Ovary (tissue), 3 donors: ENCODE measurements at regions not wholly inside any gene's neighbourhood (a gene's known extent, or its start where the extent isn't known, plus 50 kb on each side); places are given as distances from the start of the nearest gene placed in this dataset.

Experiments
- POLR2A ChIP-seq: fragments of 450-650 bp; IDR thresholded peaks from one replicate; pipeline ENCODE4 v1.6.1; 2017; ENCODE audit warnings: antibody characterized with exemption, mild to moderate bottlenecking, moderate library complexity
- TF ChIP-seq, protein P1 (sequence below), 3 donors: fragments of 450-650 bp in 2 of 3; fragments of 200-600 bp in 1 of 3; IDR thresholded peaks; one replicate each; pipeline versions ENCODE4 v1.5.1 to v1.8.0; 2016 to 2022; ENCODE audit warnings: antibody characterized with exemption in 3 of 3, mild to moderate bottlenecking in 1 of 3
- donor health status: DM: no; HTN: no; CAD: no.

DNA sequence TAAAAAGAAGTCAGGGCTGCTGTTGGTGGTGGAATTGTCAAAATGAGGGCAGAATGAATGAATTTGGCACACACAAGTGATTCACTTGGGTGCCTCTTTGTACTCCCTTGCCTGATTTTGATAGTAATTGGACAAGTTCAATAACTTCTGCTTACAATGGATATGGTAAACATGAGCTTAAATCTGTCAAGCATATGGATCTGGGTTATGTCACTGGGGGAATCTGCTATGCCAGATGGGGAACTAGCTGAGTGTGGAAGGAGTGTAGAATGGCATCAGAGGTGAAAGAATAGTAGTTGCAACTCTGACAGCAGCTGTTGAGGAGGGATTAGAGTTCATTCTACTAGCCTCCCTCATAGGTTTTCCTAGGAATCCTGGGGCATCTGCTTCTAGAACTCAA lies 724.2 kb upstream of the CDH8 start:
- TF ChIP-seq, protein P1, sequence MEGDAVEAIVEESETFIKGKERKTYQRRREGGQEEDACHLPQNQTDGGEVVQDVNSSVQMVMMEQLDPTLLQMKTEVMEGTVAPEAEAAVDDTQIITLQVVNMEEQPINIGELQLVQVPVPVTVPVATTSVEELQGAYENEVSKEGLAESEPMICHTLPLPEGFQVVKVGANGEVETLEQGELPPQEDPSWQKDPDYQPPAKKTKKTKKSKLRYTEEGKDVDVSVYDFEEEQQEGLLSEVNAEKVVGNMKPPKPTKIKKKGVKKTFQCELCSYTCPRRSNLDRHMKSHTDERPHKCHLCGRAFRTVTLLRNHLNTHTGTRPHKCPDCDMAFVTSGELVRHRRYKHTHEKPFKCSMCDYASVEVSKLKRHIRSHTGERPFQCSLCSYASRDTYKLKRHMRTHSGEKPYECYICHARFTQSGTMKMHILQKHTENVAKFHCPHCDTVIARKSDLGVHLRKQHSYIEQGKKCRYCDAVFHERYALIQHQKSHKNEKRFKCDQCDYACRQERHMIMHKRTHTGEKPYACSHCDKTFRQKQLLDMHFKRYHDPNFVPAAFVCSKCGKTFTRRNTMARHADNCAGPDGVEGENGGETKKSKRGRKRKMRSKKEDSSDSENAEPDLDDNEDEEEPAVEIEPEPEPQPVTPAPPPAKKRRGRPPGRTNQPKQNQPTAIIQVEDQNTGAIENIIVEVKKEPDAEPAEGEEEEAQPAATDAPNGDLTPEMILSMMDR (IDR thresholded peaks at IDR 0.05), result no peak
- no peak for TF ChIP-seq POLR2A
